RCC 7860 (cell line): ENCODE measurements at regions not wholly inside any gene's neighbourhood (a gene's known extent, or its start where the extent isn't known, plus 50 kb on each side); places are given as distances from the start of the nearest gene placed in this dataset.
"Not testable (repeated sequence)": the region's sequence is repeated elsewhere in the genome, so short reads cannot be mapped to it uniquely, and the experiment has no call there.

ENCODE experiments used
- DNase-seq: peaks from one replicate; pipeline ENCODE4 v3.0.0-alpha.2; 2015; ENCODE audit warnings: low spot score
- FAIRE-seq: peaks from 2 replicates; lab custom pipeline; 2012; peaks lifted over from hg19 to GRCh38; lab: Jason Lieb, UNC

DNA sequence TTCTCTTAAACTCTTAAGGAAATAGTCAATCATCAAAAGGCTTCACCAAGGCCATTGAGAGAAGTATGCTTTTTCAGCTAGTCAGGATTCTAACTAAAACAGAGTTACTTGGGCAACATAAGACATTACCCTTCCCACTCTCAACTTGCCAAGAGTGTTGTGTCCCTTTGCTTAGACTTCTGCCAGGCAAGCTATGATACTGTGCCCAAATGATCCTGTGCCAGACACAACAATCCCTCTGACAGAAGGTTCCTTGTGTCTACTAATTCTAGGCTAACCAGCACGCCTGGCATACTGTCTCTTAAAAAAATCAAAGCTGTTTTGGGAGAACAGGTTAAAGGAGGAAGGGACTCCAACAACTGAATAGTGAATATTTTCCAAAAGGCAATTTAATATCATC lies 750.6 kb downstream of the CDY1 start:
- not testable (repeated sequence) for DNase-seq, FAIRE-seq

GRCh38 chrY:26408671-26409328 lies 786.9 kb downstream of the CDY1 start:
- DNase-seq (no peak), FAIRE-seq (no peak)

DNA sequence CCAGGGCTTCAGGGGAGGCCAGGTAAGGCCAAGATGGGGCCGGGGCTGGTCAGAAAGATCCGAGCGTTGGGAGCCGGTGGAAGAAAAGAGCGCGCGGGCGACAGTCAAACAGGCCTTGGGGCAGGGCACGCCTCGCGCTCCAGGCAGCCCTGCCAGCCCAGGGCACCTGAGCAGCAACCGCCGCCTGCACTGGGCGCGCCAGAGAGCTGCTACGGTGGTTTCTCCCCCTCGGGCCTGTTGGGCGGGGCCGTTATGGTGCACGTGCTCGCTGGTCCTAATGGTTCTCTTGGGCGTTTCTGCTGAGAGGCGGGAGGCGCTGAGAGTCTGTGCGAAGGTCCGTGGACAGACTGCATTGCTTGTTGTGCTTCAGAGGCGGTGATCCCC lies 787.4 kb downstream of the CDY1 start:
- no peak for FAIRE-seq

More for the DNA sequence above, 787.4 kb downstream of the CDY1 start:
- DNase-seq = no peak
